Esophagus (tissue), 2 donors: ENCODE measurements at regions not wholly inside any gene's neighbourhood (a gene's known extent, or its start where the extent isn't known, plus 50 kb on each side); places are given as distances from the start of the nearest gene placed in this dataset.
"Not testable (repeated sequence)": the region's sequence is repeated elsewhere in the genome, so short reads cannot be mapped to it uniquely, and the experiment has no call there.

Experiments
- H3K27ac ChIP-seq, 2 donors: one replicate each; pipeline ENCODE4 v1.5.1; 2013; ENCODE audit warnings: low read depth in 2 of 2, mild to moderate bottlenecking in 2 of 2, inconsistent platforms in 1 of 2, low read length in 1 of 2, moderate library complexity in 1 of 2
- H3K27me3 ChIP-seq, 2 donors: one replicate each; pipeline ENCODE4 v1.6.1; 2013; ENCODE audit warnings: low read length in 2 of 2, control low read depth in 1 of 2, mild to moderate bottlenecking in 1 of 2; ENCODE audit not compliant: insufficient read depth in 2 of 2, control insufficient read depth in 1 of 2
- H3K36me3 ChIP-seq, 2 donors: one replicate each; pipeline ENCODE4 v1.6.1; 2013; ENCODE audit warnings: low read length in 1 of 2; ENCODE audit not compliant: control insufficient read depth in 2 of 2, insufficient read depth in 2 of 2
- H3K4me1 ChIP-seq, 2 donors: one replicate each; pipeline ENCODE4 v1.6.1; 2013; ENCODE audit warnings: low read length in 1 of 2; ENCODE audit not compliant: control insufficient read depth in 2 of 2, insufficient read depth in 2 of 2
- H3K4me3 ChIP-seq, 2 donors: one replicate each; pipeline ENCODE4 v1.5.1; 2013; ENCODE audit warnings: low read length in 2 of 2, mild to moderate bottlenecking in 2 of 2, low read depth in 1 of 2, moderate library complexity in 1 of 2
- H3K9me3 ChIP-seq, 2 donors: one replicate each; pipeline ENCODE4 v1.6.1; 2013; ENCODE audit warnings: mild to moderate bottlenecking in 2 of 2, low read depth in 1 of 2, low read length in 1 of 2, moderate library complexity in 1 of 2; ENCODE audit not compliant: control insufficient read depth in 2 of 2, insufficient read depth in 1 of 2
- WGBS, 2 donors: extraction: QIAGEN DNeasy Blood & Tissue Kit; methylation state at CpG; one replicate each; pipeline ENCODE4 v1.1.7; 2013; 5-methylcytosine and 5-hydroxymethylcytosine counted together
- donor health status: healthy with polysubstance abuse.
- donor health status: Bipolar disorder and iron deficiency.

DNA sequence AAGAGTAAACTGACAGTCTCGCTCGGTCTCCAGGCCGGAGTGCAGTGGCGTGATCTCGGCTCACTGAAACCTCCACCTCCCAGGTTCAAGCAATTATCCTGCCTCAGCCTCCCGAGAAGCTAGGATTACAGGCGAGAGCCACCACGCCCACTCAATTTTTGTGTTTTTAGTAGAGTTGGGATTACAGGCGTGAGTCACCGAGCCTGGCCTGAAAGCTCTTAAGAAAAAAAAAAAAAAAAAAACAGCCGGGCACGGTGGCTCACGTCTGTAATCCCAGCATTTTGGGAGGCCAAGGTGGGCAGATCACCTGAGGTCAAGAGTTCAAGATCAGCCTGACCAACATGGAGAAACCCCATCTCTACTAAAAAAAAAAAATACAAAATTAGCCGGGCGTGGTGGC lies 55.3 kb upstream of the THOC2 start:
- not testable (repeated sequence) for H3K4me3 ChIP-seq, H3K36me3 ChIP-seq, H3K9me3 ChIP-seq, H3K4me1 ChIP-seq, H3K27ac ChIP-seq, H3K27me3 ChIP-seq
- WGBS, 2 donors = 57 to 81% methylated on average over 15 of the region's 15 CpGs

- H3K4me1 ChIP-seq = no peaks in the 10 kb centered on the region
- H3K27ac ChIP-seq = no peak overlapping the region
- no peaks in the 10 kb centered on the region for H3K27me3 ChIP-seq
- H3K36me3 ChIP-seq = no peaks in the 10 kb centered on the region
- no peaks in the 10 kb centered on the region for H3K9me3 ChIP-seq
- H3K4me3 ChIP-seq = no peak overlapping the region
Measured at GRCh38 chrX:123788744-123789143, 55.9 kb upstream of the THOC2 start.

- Histone ChIP-seq H3K27ac (no peak overlapping the region), H3K9me3 (no peaks in the 10 kb centered on the region), H3K36me3 (no peaks in the 10 kb centered on the region), H3K27me3 (no peaks in the 10 kb centered on the region), H3K4me3 (no peak overlapping the region), H3K4me1 (peaks cover 0 to 3% of the 10 kb centered on the region in 2 donors)
- WGBS, 2 donors = 85 to 94% methylated on average over 8 of the region's 8 CpGs
Measured at GRCh38 chrX:123797543-123798447, 62.1 kb upstream of the XIAP start.

- H3K27me3 ChIP-seq, H3K36me3 ChIP-seq, H3K9me3 ChIP-seq, H3K4me1 ChIP-seq, H3K4me3 ChIP-seq: not testable (repeated sequence)
- peak overlapping the region in 1 of 2 donors; percentile 41 for H3K27ac ChIP-seq
- 77 to 80% methylated on average over 10 to 12 of the region's 13 CpGs for WGBS, 2 donors
Measured at GRCh38 chrX:123798706-123799430, 61.0 kb upstream of the XIAP start.

- peaks cover 0 to 3% of the 10 kb centered on the region in 2 donors for H3K4me1 ChIP-seq
- no peak overlapping the region for H3K4me3 ChIP-seq
- H3K27me3 ChIP-seq = no peaks in the 10 kb centered on the region
- no peak overlapping the region for H3K27ac ChIP-seq
- no peaks in the 10 kb centered on the region for H3K36me3 ChIP-seq
- 39 to 57% methylated on average over 2 of the region's 2 CpGs for WGBS, 2 donors
- H3K9me3 ChIP-seq = no peaks in the 10 kb centered on the region
Measured at GRCh38 chrX:123801901-123802300, 58.0 kb upstream of the XIAP start.

- 8 to 27% methylated on average over 4 of the region's 4 CpGs for WGBS, 2 donors
- H3K4me1 ChIP-seq = peaks cover 0 to 3% of the 10 kb centered on the region in 2 donors
- no peaks in the 10 kb centered on the region for H3K27me3 ChIP-seq
- no peak overlapping the region for H3K4me3 ChIP-seq
- H3K9me3 ChIP-seq = no peaks in the 10 kb centered on the region
- no peaks in the 10 kb centered on the region for H3K36me3 ChIP-seq
- H3K27ac ChIP-seq = peak overlapping the region; percentile 34 to 79
Measured at GRCh38 chrX:123803331-123803983, 56.4 kb upstream of the XIAP start.

GRCh38 chrX:123803984-123804365 lies 55.9 kb upstream of the XIAP start:
- 85 to 92% methylated on average over 4 of the region's 4 CpGs for WGBS, 2 donors
- not testable (repeated sequence) for H3K9me3 ChIP-seq, H3K4me1 ChIP-seq, H3K27me3 ChIP-seq, H3K36me3 ChIP-seq, H3K4me3 ChIP-seq
- H3K27ac ChIP-seq = peak overlapping the region in 1 of 2 donors; percentile 34

- 29 to 43% methylated on average over 3 of the region's 3 CpGs for WGBS, 2 donors
- no peaks in the 10 kb centered on the region for H3K27me3 ChIP-seq
- no peaks in the 10 kb centered on the region for H3K9me3 ChIP-seq
- no peaks in the 10 kb centered on the region for H3K36me3 ChIP-seq
- no peaks in the 10 kb centered on the region for H3K4me1 ChIP-seq
- H3K4me3 ChIP-seq = no peak overlapping the region
- H3K27ac ChIP-seq = no peak overlapping the region
Measured at GRCh38 chrX:123807835-123808416, 51.9 kb upstream of the XIAP start.

DNA sequence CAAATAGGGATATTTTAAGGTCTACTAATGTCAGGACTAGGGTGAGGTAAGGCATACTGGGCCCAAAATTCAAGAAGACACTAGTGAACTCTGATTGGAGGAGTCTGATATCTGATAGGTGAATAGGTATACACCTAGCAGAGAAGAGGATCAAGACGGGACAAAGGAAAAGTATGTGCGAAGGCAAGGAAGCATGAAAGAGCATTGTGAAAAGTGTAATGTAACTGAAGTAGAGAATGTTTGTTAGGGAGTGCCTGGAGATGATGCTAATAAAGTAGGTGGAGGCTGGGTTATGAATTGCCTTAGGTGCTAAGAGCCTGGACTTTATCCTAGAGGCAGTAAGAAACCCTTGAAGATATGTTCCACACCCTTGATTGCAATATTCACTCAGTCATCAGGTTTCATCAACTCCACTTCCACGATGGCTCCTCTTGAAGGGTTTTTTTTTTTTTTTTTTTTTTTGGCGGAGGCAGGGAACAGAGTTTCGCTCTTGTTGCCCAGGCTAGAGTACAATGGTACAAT lies 49.9 kb upstream of the XIAP start:
- WGBS, 2 donors = 81 to 83% methylated on average over 5 of the region's 5 CpGs
- Histone ChIP-seq H3K27ac (no peak overlapping the region), H3K4me1 (no peaks in the 10 kb centered on the region), H3K9me3 (no peaks in the 10 kb centered on the region), H3K4me3 (no peak overlapping the region), H3K27me3 (no peaks in the 10 kb centered on the region), H3K36me3 (no peaks in the 10 kb centered on the region)
